HG02852 (cell line): ENCODE measurements at regions not wholly inside any gene's neighbourhood (a gene's known extent, or its start where the extent isn't known, plus 50 kb on each side); places are given as distances from the start of the nearest gene placed in this dataset.
"Not testable (repeated sequence)": the region's sequence is repeated elsewhere in the genome, so short reads cannot be mapped to it uniquely, and the experiment has no call there.

ENCODE experiments used
- ATAC-seq: cut with Tn5 transposase; IDR thresholded peaks from one replicate; pipeline ENCODE4 v1.9.1; 2021; ENCODE audit warnings: mild to moderate bottlenecking, moderate library complexity; ENCODE audit not compliant: unreplicated experiment

DNA sequence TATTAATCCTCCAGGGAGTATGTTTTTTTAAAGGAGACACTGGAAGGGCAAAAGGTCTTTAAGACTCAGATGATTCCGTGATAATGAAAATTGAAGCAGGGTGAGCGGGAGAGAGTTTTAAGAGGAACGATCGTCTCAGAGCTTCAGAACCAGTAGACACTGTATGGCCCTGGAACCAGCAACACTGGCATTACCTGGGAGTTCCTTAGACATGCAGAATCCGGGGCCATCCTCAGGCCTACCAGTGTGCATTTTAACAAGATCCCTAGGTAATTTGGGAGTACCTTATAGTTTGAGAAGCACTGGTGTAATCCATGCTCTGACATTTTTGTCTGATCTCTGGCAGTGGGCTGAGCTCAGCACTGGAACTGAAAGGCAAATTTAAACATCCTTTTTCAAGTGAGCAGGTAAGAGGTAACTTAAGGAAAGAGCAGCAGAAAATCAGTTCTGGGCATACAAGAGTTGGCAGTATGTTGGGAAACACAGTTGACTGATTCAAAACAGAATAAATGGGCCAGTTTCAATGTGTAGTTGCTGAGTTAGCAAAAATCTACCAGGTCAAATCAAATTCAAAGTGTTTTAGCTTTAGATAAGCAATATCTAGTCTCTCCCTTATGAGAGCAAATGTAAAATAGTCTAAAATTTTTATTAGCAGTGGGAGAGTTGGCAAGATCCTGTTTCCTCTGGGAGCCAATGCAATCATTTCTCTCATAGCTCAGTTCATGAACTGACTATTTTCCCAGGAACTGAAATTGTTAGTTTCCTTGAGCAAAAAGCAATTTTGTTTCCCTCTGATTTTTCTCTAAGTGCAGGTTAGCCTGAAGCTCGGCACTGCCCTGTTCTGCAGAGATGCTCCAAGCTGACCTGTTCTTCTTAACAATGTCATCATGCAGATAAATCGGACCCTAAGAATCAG lies 97.2 kb upstream of the ELMO1 start:
- ATAC-seq, result no peak

DNA sequence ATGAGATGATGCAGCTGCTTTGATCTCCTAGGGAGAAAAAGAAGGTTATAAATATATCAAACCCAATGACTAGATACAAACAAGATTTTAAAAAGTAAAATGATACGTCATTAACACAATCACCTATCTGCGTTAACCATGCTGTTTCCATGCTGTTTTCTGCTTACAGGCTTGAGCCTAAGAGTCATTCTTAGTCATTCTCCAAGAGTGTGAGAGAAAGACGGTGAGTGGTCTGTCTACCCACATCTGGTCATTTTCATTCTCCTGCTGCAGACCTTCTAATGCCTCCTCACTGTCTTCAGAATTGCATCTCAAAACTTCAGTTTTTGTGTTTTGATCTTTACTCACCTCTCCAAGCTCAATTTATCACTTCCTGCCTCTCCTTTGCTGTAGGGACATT lies 98.0 kb upstream of the ELMO1 start:
- ATAC-seq, result no peak

DNA sequence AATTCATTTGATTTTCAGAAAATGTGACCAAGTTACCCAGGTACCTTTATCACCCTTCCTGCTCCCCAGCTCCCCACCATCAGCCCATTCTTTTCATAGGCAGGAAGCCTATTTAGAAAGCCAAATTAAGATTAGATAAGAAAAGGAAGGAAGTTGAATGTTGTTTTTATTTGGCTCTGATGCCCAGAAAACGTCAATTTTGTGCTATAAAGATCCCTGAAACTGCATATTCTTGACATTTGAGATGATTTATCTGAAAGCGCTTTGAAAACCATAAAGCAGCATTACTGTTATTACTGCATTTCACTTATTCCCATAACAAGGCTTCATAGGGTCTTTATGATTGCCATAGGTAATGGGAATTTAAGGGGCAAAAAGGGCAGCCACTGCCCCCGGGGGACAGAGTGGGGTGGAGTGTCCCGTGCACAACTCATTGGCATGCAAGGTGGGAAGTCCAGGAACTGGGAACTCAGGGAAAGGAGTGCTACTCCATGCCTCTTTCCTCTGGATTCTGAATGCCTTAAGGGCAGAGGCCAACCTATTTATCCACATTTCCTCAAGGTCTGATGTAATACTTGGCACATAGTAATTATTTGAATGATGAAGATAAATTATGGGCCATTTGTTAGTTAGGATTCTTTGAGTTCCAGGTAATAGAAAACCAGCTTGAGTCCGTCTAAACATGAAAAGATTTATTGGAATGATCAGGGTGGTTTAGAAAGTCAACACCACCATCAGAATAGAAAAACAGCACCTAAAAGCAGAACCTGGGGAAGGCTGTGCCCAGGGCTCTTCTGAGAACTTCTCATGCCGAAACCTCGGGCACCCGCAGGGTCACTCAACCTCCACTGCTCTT lies 100.6 kb upstream of the ELMO1 start:
- ATAC-seq, result no peak

DNA sequence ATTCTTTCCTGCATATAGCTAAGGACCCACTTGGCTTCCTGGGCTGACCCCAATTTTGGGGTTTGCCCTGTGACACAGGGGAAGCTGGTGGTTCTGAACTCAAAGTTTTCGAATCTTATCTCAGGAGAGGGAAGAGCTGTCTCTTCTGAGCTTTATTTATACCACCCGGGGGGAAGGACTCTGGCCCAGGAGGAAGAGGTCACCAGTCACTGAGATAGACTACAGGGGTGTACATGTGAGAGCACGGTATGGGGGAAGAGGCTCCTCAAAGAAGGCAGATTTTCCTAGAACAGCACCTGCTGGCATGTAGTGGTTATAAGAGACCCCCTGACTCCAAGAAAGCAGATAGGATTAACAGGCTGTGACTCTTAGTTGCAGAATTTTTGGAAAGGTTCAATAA lies 101.8 kb upstream of the ELMO1 start:
- no peak for ATAC-seq

GRCh38 chr7:37550872-37551271 lies 102.2 kb upstream of the ELMO1 start:
- no peak for ATAC-seq

DNA sequence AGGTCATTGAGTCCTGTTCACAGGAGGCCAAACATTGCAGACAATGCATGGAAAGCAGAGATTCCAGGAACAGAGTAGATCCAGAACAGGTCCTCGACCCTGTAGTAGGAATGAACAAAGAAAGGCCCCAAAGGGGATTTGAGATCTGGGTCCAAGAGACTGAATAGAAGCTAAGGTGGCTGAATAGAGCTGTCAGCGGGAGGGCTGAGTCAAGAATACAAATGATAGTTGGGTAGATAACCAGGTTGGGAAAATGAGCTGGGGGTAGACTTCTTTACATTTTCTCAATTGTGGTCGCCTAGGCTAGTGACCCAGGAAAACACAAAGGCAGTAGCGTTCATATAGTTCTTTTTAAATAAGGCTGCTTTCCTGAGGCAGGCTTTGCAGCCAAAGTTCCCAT lies 103.4 kb upstream of the ELMO1 start:
- ATAC-seq, result no peak

DNA sequence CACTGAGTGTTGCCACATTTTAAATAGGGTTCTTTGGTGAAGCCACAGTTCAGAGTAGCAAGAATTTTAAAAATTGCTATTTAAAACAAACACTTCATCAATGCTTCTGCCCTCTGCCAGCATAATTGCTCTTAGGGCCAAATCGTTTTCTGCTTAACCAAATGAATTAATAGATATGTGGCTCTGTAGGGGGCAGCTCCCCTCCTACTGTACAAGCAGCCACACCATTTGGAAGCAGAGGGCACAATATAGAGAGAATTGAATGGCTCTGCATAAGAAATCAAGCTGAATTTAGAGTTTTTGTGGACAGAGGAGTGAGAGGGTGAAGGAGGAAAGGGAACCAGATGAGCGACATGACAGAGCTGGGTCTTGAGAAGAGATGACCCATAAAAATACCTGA lies 103.8 kb upstream of the ELMO1 start:
- not testable (repeated sequence) for ATAC-seq

- no peak for ATAC-seq
Observed at GRCh38 chr7:37555528-37555927, 106.9 kb upstream of the ELMO1 start.

DNA sequence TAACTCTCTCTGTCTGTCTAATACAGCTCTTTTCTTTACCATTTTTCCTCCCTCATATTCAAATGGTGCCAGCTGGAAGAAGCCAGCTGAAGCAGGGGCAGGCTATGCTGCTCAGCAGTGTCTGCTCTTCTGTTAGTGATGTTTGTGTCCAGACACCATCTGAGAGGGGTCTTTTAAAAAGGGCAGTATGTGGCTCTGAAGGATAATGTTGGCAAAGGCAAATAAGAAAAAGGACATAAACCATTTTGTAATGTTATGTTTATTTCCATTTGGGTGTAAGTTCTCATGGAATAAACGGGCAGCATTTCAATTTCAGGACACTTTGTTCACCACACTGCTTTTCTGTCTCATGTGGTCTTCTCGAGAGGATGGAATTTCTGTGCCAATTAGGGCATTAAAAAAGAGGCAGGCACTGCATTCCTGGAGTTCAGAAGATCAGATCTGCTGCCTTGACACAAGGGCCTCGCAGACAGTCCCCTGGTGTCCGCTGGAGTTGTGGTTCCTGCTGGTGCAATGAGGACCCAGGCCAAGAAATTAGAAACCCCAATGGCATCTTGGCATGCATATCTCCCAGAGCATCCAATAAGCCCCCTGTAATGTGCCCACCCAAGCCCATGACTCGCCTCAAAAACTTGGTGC lies 109.0 kb upstream of the ELMO1 start:
- no peak for ATAC-seq

- no peak for ATAC-seq
Observed at GRCh38 chr7:37558320-37559096, 109.8 kb upstream of the ELMO1 start.

GRCh38 chr7:37570145-37570544 lies 113.4 kb upstream of the GPR141 start:
- ATAC-seq, result no peak

- ATAC-seq, result no peak
Observed at GRCh38 chr7:37571806-37572205, 111.8 kb upstream of the GPR141 start.

DNA sequence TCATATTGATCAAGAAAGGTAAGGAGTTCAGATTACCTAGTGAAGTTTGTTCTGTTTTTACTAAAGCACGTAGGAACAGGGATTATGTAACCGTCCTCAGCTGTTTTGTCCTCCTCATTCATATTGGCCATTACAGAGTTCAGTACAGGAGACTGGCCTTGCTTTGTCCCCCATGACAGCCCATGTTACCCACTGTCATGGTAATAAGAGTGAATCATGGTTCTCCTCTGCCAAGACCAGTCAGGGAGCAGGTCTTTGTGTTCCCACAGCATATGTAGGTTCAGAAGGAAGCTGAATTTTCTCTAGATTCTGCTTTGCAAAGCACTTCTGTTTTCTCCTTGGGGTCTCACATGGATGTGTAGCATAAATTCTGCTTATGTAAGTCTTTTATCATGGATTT lies 106.2 kb upstream of the GPR141 start:
- ATAC-seq, result no peak

- ATAC-seq, result no peak
Observed at GRCh38 chr7:37577901-37578300, 105.7 kb upstream of the GPR141 start.

DNA sequence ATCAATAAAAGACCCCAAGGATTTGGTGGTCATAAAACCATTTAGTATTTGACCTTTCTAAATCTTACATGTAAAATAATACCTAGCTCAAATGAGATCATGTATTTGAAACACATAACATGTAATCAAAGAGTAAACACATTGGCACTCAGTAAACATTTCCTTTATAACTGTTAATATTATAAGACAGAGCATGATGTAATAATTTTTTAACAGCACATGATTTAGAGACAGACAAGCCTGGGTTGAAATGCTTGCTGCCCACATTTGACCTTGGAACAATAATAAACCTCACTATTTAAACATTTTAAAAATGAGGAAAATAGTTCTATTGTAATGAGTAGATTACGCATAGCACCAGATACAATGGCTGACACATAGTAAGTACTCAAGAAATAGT lies 105.2 kb upstream of the GPR141 start:
- no peak for ATAC-seq

GRCh38 chr7:37580376-37580775 lies 103.2 kb upstream of the GPR141 start:
- no peak for ATAC-seq

GRCh38 chr7:37584651-37585463 lies 98.7 kb upstream of the GPR141 start:
- ATAC-seq, result not testable (repeated sequence)

DNA sequence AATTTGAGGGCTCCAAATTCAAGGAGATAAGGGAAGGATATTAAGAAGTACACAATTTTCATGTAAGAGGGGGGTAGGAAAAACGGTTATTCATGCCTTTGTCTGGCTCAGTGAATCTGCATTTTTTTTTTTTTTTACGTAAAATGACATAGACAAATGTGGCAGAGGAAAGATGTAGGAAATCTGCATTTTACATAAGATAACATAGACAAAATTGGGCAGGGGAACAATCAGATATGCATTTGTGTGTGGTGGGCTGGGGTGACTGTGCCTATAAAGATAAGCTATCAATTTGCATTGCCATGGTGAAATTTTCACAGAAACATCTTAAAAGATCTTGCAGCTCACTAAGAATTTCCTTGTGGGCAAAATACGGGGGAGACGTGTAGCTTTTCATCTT lies 92.7 kb upstream of the GPR141 start:
- no peak for ATAC-seq

DNA sequence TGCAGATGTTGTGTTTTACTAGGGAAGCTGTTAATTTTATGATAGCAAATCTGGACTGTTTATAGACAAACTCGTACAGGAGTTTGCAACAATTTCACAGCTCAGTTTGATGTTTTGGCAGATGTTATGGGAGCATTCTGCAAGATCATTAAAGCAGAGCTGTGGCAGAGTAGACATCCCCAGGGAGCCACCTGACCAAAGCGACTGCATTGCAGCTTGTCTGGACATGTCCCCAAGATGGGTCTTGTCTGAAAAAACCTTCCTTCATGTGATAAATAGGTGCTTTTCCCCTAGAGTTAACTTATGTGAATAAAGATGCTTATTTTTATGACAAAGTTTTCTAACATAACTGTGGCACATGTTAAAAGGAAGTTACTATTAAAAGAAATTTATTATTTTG lies 91.2 kb upstream of the GPR141 start:
- ATAC-seq, result no peak

DNA sequence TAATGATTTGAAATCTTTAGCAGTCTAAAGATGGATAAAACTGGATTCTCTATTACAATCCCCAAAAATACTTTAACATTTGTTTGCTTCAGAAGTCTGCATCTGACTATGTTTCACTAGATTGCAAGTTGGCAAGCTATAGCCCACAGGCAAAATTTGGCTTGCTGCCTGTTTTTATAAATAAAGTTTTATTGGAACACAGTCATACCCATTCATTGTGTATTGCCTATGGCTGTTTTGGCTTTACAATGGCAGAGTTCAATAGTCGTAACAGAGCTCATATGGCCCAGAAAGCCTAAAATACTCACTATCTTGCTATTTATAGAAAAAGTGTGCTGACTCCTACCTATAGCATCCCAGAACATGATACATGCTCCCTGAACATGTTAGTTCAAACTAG lies 89.0 kb upstream of the GPR141 start:
- ATAC-seq, result no peak
